Neural crest cell (in vitro differentiated cells): ENCODE measurements at regions not wholly inside any gene's neighbourhood (a gene's known extent, or its start where the extent isn't known, plus 50 kb on each side); places are given as distances from the start of the nearest gene placed in this dataset.
"Not testable (repeated sequence)": the region's sequence is repeated elsewhere in the genome, so short reads cannot be mapped to it uniquely, and the experiment has no call there.

Experiments used
- DNase-seq: peaks from one replicate; pipeline ENCODE4 v3.0.0; 2021; ENCODE audit warnings: low read depth, mixed read lengths, low spot score
- H3K27ac Mint-ChIP-seq: one replicate; pipeline ENCODE4 v1.8.0; 2021; ENCODE audit warnings: mild to moderate bottlenecking, mixed read lengths; ENCODE audit not compliant: unreplicated experiment
- H3K27me3 Mint-ChIP-seq: 2 replicates; pipeline ENCODE4 v1.8.0; 2021; ENCODE audit warnings: low read depth, mild to moderate bottlenecking, mixed read lengths
- H3K36me3 Mint-ChIP-seq: 2 replicates; pipeline ENCODE4 v1.8.0; 2021; ENCODE audit warnings: low read depth, mild to moderate bottlenecking, mixed read lengths
- H3K4me1 Mint-ChIP-seq: 2 replicates; pipeline ENCODE4 v1.8.0; 2021; ENCODE audit warnings: mixed read lengths
- H3K4me3 Mint-ChIP-seq: one replicate; pipeline ENCODE4 v1.8.0; 2021; ENCODE audit warnings: mild to moderate bottlenecking, mixed read lengths
- H3K9me3 Mint-ChIP-seq: 2 replicates; pipeline ENCODE4 v1.8.0; 2021; ENCODE audit warnings: mixed read lengths
- CTCF ChIP-seq: fragments of 200-600 bp; sonication (generic); conservative IDR thresholded peaks from 2 replicates; pipeline ENCODE4 v1.5.0; 2021; ENCODE audit warnings: antibody characterized with exemption, mild to moderate bottlenecking

DNA sequence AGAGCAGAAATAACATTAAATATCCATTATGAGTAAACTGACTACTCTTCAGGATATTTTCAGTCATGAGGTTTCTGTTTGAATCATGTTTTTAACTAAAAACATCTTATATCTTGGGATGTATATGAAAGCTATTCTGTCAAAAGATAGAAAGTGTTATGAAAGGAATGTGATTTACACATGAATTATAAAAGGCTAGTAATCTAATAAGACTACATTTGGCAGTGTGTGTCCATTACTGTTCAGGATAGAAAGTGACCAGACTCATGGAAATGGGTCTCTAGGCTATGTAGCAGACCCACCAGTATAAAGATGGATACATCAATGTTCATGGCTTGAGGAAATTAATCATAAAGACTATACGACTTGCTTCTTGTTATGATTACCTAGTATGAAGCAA is 1328.2 kb upstream of the NUDT12 start:
- H3K4me1 Mint-ChIP-seq: peaks cover 10% of the 10 kb centered on the region
- H3K9me3 Mint-ChIP-seq: peaks cover 3% of the 10 kb centered on the region
- H3K27me3 Mint-ChIP-seq: no peaks in the 10 kb centered on the region
- no peaks in the 10 kb centered on the region for H3K36me3 Mint-ChIP-seq
- TF ChIP-seq CTCF: no peak
- H3K4me3 Mint-ChIP-seq: no peak overlapping the region
- no peak overlapping the region for H3K27ac Mint-ChIP-seq
- DNase-seq: no peak

DNA sequence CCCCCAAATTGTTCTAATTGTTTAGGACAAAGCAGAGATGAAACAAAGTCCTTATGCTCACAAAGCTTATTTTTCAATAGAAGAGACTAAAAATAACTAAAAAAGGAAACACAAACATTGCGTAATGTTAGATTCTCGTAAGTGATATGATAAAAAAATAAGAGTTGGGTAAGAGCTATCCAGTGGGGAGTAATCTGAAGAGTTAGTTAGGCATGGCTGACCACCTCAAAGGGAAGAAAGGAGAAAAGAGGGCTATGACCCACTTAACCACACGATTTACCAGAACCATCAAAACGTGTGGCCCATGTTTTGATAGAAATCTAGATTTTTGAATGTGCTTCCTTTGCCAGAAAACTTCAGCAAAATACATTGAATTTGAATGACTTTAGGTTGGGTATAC is 1296.8 kb upstream of the NUDT12 start:
- DNase-seq: no peak
- TF ChIP-seq CTCF: no peak
- peaks cover 3% of the 10 kb centered on the region for H3K36me3 Mint-ChIP-seq
- no peak overlapping the region for H3K27ac Mint-ChIP-seq
- no peak overlapping the region for H3K4me3 Mint-ChIP-seq
- H3K27me3 Mint-ChIP-seq: no peaks in the 10 kb centered on the region
- peaks cover 2% of the 10 kb centered on the region for H3K9me3 Mint-ChIP-seq
- H3K4me1 Mint-ChIP-seq: no peaks in the 10 kb centered on the region

- not testable (repeated sequence) for H3K27me3 Mint-ChIP-seq, DNase-seq, H3K27ac Mint-ChIP-seq, H3K4me1 Mint-ChIP-seq, H3K4me3 Mint-ChIP-seq
- Mint-ChIP-seq H3K36me3 (peaks cover 15% of the 10 kb centered on the region), H3K9me3 (peaks cover 22% of the 10 kb centered on the region)
Observed at GRCh38 chr5:104852099-104852498, 1289.5 kb upstream of the NUDT12 start.

GRCh38 chr5:104845541-104845940 is 1283.0 kb upstream of the NUDT12 start:
- Mint-ChIP-seq H3K36me3 (peaks cover 5% of the 10 kb centered on the region), H3K27me3 (no peaks in the 10 kb centered on the region), H3K4me1 (peaks cover 16% of the 10 kb centered on the region), H3K4me3 (no peak overlapping the region), H3K9me3 (peaks cover 7% of the 10 kb centered on the region), H3K27ac (peak overlapping the region; percentile 63)
- DNase-seq: no peak
- TF ChIP-seq CTCF: no peak

- Mint-ChIP-seq H3K9me3 (no peaks in the 10 kb centered on the region), H3K4me3 (no peak overlapping the region), H3K4me1 (peaks cover 21% of the 10 kb centered on the region), H3K27me3 (no peaks in the 10 kb centered on the region), H3K36me3 (no peaks in the 10 kb centered on the region), H3K27ac (no peak overlapping the region)
- no peak for DNase-seq
- no peak for TF ChIP-seq CTCF
Observed at GRCh38 chr5:104843822-104844221, 1281.2 kb upstream of the NUDT12 start.

GRCh38 chr5:104840284-104840683 is 1277.7 kb upstream of the NUDT12 start:
- DNase-seq: no peak
- no peak overlapping the region for H3K4me3 Mint-ChIP-seq
- no peaks in the 10 kb centered on the region for H3K9me3 Mint-ChIP-seq
- H3K27me3 Mint-ChIP-seq: no peaks in the 10 kb centered on the region
- peaks cover 20% of the 10 kb centered on the region for H3K4me1 Mint-ChIP-seq
- H3K27ac Mint-ChIP-seq: no peak overlapping the region
- H3K36me3 Mint-ChIP-seq: no peaks in the 10 kb centered on the region
- TF ChIP-seq CTCF: no peak

- H3K4me3 Mint-ChIP-seq, DNase-seq, H3K27ac Mint-ChIP-seq, H3K27me3 Mint-ChIP-seq, H3K36me3 Mint-ChIP-seq, H3K9me3 Mint-ChIP-seq, H3K4me1 Mint-ChIP-seq: not testable (repeated sequence)
Observed at GRCh38 chr5:104831515-104831914, 1268.9 kb upstream of the NUDT12 start.
